ENCODE measurements at regions not wholly inside any gene's neighbourhood (a gene's known extent, or its start where the extent isn't known, plus 50 kb on each side); places are given as distances from the start of the nearest gene placed in this dataset.

GRCh38 chr13:73989244-73989843 is 144.9 kb downstream of the KLF12 start:
- no TSS peak for BruUV-seq (replicated peaks)
- H3K27ac ChIP-seq (ENCODE audit: low read length) = no peak overlapping the region
- intact Hi-C loops (cut with micrococcal nuclease; ENCODE audit: unreplicated experiment) = no loop called here
- no peak for DNase-seq (ENCODE audit: low read depth, low spot score)
- ChIA-PET POLR2A (no interaction called here), CTCF (no interaction called here)
- no peak overlapping the region for H3K4me3 ChIP-seq (ENCODE audit: low read depth in 2 of 2, low read length in 2 of 2)
- in situ Hi-C loops (cut with HindIII; ENCODE audit: low pct_unique_long_range_greater_than_20kb, low sequenced_read_pairs) = no loop called here
- H3K4me1 ChIP-seq (ENCODE audit: control insufficient read depth, insufficient read depth, low read length) = no peaks in the 10 kb centered on the region
- no peaks in the 10 kb centered on the region for H3K27me3 ChIP-seq (ENCODE audit: control insufficient read depth, insufficient read depth, low read length)
- TF ChIP-seq SIN3A (IDR thresholded peaks at IDR 0.05; ENCODE audit: borderline replicate concordance, insufficient read depth, low read depth, low read length) (no peak), POLR2AphosphoS5 (IDR thresholded peaks at IDR 0.05; ENCODE audit: low read depth, low read length) (no peak), TCF7L2 (IDR thresholded peaks at IDR 0.05; ENCODE audit: low read depth, low read length) (no peak), REST (IDR thresholded peaks at IDR 0.05; ENCODE audit: insufficient read depth in 1 of 2, low read depth in 2 of 2, low read length in 1 of 2) (no peak), CTCF (IDR thresholded peaks at IDR 0.05) (no peak)
- no peaks in the 10 kb centered on the region for H3K9me3 ChIP-seq (ENCODE audit: control insufficient read depth, insufficient read depth, low read depth, low read length)
- H3K36me3 ChIP-seq (ENCODE audit: control insufficient read depth, insufficient read depth, low read length) = no peaks in the 10 kb centered on the region
- ATAC-seq = no peak

GRCh38 chr13:73988461-73988860 is 145.7 kb downstream of the KLF12 start:
- ChIA-PET CTCF (no interaction called here), POLR2A (no interaction called here)
- BruUV-seq (replicated peaks) = no TSS peak
- H3K4me1 ChIP-seq (ENCODE audit: control insufficient read depth, insufficient read depth, low read length) = no peaks in the 10 kb centered on the region
- no peaks in the 10 kb centered on the region for H3K9me3 ChIP-seq (ENCODE audit: control insufficient read depth, insufficient read depth, low read depth, low read length)
- in situ Hi-C loops (cut with HindIII; ENCODE audit: low pct_unique_long_range_greater_than_20kb, low sequenced_read_pairs) = no loop called here
- H3K4me3 ChIP-seq (ENCODE audit: low read depth in 2 of 2, low read length in 2 of 2) = no peak overlapping the region
- intact Hi-C loops (cut with micrococcal nuclease; ENCODE audit: unreplicated experiment) = no loop called here
- no peak for ATAC-seq
- no peaks in the 10 kb centered on the region for H3K36me3 ChIP-seq (ENCODE audit: control insufficient read depth, insufficient read depth, low read length)
- no peak overlapping the region for H3K27ac ChIP-seq (ENCODE audit: low read length)
- no peak for DNase-seq (ENCODE audit: low read depth, low spot score)
- no peak for TF ChIP-seq SIN3A (IDR thresholded peaks at IDR 0.05; ENCODE audit: borderline replicate concordance, insufficient read depth, low read depth, low read length)
- no peak for TF ChIP-seq TCF7L2 (IDR thresholded peaks at IDR 0.05; ENCODE audit: low read depth, low read length)
- TF ChIP-seq REST (IDR thresholded peaks at IDR 0.05; ENCODE audit: insufficient read depth in 1 of 2, low read depth in 2 of 2, low read length in 1 of 2) = no peak
- no peak for TF ChIP-seq POLR2AphosphoS5 (IDR thresholded peaks at IDR 0.05; ENCODE audit: low read depth, low read length)
- no peak for TF ChIP-seq CTCF (IDR thresholded peaks at IDR 0.05)
- H3K27me3 ChIP-seq (ENCODE audit: control insufficient read depth, insufficient read depth, low read length) = no peaks in the 10 kb centered on the region
